Upper lobe of right lung (tissue), 1 donor: ENCODE measurements at regions not wholly inside any gene's neighbourhood (a gene's known extent, or its start where the extent isn't known, plus 50 kb on each side); places are given as distances from the start of the nearest gene placed in this dataset.

Experiments
- ATAC-seq: fragments of 200-7000 bp; cut with Tn5 transposase; one replicate; pipeline ENCODE4 v1.9.1; 2020; ENCODE audit warnings: mild to moderate bottlenecking, moderate library complexity
- DNase-seq: peaks from one replicate; pipeline ENCODE4 v3.0.0-alpha.2; 2020
- H3K27ac ChIP-seq: fragments of 200-600 bp; one replicate; pipeline ENCODE4 v1.8.0; 2022
- H3K27me3 ChIP-seq: fragments of 200-600 bp; one replicate; pipeline ENCODE4 v1.8.0; 2022; ENCODE audit warnings: mild to moderate bottlenecking
- H3K36me3 ChIP-seq: fragments of 200-600 bp; one replicate; pipeline ENCODE4 v1.8.0; 2022
- H3K4me1 ChIP-seq: fragments of 200-600 bp; one replicate; pipeline ENCODE4 v1.8.0; 2022
- H3K4me3 ChIP-seq: fragments of 200-600 bp; one replicate; pipeline ENCODE4 v1.8.0; 2022; ENCODE audit warnings: mild to moderate bottlenecking
- H3K9me3 ChIP-seq: fragments of 200-600 bp; one replicate; pipeline ENCODE4 v1.8.0; 2022
- intact Hi-C: fragments of 100-400 bp; cut with DNase I; formaldehyde crosslinking; loops from one replicate; pipeline ENCODE4 v1.11.0; 2022
- TF ChIP-seq, protein P1 (sequence below): fragments of 200-600 bp; IDR thresholded peaks from one replicate; pipeline ENCODE4 v1.8.0; 2022; ENCODE audit warnings: antibody characterized with exemption
- donor health status: DM: no; HTN: yes; CAD: no; lungs with severe emphysema.

DNA sequence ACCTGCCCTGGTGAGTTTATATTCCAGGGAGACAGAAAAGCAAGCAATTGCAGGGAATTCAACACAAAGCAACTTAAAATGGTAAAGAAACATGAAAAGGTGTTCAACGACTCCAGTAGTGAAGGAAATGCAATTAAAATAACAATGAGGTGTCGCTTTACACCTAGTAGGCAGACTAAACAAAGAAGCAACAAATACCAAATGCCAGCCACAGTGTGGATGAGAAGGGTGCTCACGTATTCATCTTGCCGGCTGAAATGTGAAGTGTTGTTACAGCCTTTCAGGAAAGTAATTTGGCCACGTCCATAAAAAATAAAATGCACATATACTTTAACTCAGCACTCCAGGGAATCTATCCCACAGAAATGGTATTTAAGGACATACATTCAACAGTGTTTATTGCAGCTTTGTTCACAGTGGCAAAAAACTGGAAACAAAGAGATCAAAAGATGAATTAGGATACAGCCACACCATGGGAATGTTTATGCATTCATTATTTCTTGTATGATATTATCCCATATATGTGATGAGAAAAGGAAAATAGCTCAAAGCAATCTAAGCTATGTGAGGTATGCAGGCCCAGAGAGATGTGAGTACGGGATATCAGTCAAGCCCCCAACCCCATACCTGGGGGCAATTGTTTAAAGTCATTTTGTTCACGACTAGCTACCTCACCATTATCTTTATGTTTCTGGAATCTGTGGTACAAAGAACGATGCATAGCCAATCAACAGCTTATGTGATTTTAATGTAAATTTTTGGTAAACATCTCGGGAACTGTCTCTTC, 266.0 kb upstream of the SOX4 start:
- H3K27me3 ChIP-seq: no peaks in the 10 kb centered on the region
- ATAC-seq (no peak), DNase-seq (no peak)
- no peaks in the 10 kb centered on the region for H3K9me3 ChIP-seq
- no peaks in the 10 kb centered on the region for H3K4me1 ChIP-seq
- no peaks in the 10 kb centered on the region for H3K36me3 ChIP-seq
- no peak overlapping the region for H3K4me3 ChIP-seq
- no peak overlapping the region for H3K27ac ChIP-seq
- TF ChIP-seq, protein P1, sequence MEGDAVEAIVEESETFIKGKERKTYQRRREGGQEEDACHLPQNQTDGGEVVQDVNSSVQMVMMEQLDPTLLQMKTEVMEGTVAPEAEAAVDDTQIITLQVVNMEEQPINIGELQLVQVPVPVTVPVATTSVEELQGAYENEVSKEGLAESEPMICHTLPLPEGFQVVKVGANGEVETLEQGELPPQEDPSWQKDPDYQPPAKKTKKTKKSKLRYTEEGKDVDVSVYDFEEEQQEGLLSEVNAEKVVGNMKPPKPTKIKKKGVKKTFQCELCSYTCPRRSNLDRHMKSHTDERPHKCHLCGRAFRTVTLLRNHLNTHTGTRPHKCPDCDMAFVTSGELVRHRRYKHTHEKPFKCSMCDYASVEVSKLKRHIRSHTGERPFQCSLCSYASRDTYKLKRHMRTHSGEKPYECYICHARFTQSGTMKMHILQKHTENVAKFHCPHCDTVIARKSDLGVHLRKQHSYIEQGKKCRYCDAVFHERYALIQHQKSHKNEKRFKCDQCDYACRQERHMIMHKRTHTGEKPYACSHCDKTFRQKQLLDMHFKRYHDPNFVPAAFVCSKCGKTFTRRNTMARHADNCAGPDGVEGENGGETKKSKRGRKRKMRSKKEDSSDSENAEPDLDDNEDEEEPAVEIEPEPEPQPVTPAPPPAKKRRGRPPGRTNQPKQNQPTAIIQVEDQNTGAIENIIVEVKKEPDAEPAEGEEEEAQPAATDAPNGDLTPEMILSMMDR: no peak
- intact Hi-C loops: no loop called here

DNA sequence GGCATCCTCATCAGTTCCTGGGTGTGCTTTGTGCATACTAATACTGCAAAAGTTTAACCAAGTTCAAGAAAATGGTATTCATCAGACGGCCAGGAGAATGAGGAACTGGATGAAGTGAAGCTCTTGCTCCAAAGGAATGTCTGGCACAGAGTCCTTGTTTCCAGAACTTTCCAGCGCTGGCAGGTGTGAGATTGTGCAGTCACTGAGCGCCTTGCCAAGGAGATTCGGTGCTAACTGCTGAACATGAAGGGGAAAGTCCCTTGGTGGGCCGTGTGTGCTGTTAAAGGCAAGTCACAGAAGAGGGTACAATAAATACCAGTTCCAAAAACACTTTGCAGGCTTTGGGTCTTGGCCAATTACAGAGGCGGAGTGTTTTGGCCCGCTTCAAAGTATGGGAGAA, 262.3 kb upstream of the SOX4 start:
- DNase-seq (no peak), ATAC-seq (peak; percentile 69)
- no peak overlapping the region for H3K27ac ChIP-seq
- H3K4me1 ChIP-seq: no peaks in the 10 kb centered on the region
- no peaks in the 10 kb centered on the region for H3K36me3 ChIP-seq
- no peak overlapping the region for H3K4me3 ChIP-seq
- no peaks in the 10 kb centered on the region for H3K9me3 ChIP-seq
- intact Hi-C loops: no loop called here
- no peaks in the 10 kb centered on the region for H3K27me3 ChIP-seq
- TF ChIP-seq, protein P1: no peak

DNA sequence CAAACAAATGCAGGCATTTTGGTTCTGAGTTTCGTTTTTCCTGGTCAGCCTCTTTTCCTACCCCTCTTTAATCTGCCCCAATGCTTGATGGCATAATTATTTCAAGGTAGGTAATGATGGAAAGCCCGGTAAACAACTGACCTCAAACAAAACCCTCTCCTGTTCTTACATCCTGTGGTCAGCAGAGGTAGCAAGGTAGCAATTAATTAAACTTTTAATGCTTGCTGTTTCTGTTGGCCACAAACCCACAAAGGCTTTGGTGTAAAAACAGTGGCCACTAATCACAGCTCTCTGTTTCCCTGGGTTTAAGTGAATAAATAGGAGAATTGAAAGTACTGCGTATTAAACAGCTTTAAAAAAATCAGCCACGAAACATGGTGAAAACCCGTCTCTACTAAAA, 261.5 kb upstream of the SOX4 start:
- Histone ChIP-seq H3K9me3 (no peaks in the 10 kb centered on the region), H3K27ac (no peak overlapping the region), H3K4me1 (no peaks in the 10 kb centered on the region), H3K4me3 (no peak overlapping the region), H3K27me3 (no peaks in the 10 kb centered on the region), H3K36me3 (no peaks in the 10 kb centered on the region)
- ATAC-seq (no peak), DNase-seq (no peak)
- intact Hi-C loops: no loop called here
- TF ChIP-seq, protein P1: no peak

DNA sequence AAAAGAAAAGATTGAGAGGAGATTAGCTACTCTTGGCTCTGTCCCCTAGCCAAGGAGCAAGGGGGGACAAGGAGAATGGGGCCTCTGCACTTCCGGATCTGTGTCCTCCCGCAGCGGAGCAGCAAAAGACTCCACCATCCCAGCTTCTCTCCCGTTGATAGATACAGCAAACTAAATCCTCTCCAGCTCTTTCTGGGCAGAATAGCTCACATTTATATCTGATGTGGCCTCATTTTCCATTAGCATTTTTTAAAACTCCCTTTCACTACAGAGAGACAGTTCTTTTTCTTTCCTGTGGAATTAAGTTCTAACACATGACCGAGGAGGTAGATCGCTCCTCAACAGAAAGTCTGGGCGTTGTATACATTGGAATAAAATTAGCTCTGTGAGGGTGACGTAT, 260.9 kb upstream of the SOX4 start:
- no peaks in the 10 kb centered on the region for H3K36me3 ChIP-seq
- H3K27ac ChIP-seq: no peak overlapping the region
- H3K4me3 ChIP-seq: no peak overlapping the region
- no peaks in the 10 kb centered on the region for H3K9me3 ChIP-seq
- DNase-seq (no peak), ATAC-seq (no peak)
- intact Hi-C loops: no loop called here
- H3K27me3 ChIP-seq: no peaks in the 10 kb centered on the region
- TF ChIP-seq, protein P1: no peak
- no peaks in the 10 kb centered on the region for H3K4me1 ChIP-seq

DNA sequence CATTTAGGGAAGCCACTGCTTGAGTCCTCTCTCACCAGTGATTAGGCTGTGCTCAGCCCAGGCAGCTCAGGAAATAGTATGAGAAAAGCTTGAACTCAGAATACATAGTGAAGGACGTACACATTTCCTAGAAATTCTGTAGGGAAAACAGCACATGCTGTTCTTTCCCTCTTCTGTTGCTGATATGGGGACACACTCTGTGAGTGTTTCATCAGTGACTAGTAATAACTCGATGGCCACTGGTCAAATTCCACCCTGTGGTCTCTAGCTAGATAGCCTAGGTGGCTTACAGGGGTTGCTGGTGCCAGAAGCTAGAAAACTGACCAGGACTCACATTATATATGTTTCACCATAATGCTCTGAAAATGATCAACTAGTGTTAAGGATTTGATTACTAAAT, 259.8 kb upstream of the SOX4 start:
- H3K27me3 ChIP-seq: no peaks in the 10 kb centered on the region
- no peak overlapping the region for H3K4me3 ChIP-seq
- TF ChIP-seq, protein P1: no peak
- intact Hi-C loops: no loop called here
- no peaks in the 10 kb centered on the region for H3K36me3 ChIP-seq
- H3K9me3 ChIP-seq: no peaks in the 10 kb centered on the region
- H3K4me1 ChIP-seq: no peaks in the 10 kb centered on the region
- DNase-seq (no peak), ATAC-seq (no peak)
- no peak overlapping the region for H3K27ac ChIP-seq

DNA sequence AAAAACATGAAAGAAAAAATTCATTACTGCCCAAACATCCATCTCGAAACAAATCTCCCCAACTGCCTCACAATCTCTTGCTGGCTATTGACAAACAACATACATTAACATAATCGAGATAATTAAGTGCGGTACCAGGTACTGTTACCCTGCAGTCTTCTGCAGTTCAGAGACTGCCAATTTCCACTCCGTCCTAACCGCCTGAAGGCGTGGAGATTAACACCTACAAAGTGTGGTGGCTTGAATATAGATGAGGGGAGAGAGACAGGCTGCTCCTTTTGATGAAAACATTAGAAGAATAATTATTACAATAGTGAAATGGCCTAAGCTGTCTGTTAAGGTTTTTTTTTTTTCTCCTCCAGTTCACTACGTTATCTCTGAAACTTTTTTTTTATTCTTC, 258.9 kb upstream of the SOX4 start:
- ATAC-seq (no peak), DNase-seq (no peak)
- TF ChIP-seq, protein P1: no peak
- H3K4me1 ChIP-seq: no peaks in the 10 kb centered on the region
- intact Hi-C loops: no loop called here
- no peaks in the 10 kb centered on the region for H3K9me3 ChIP-seq
- H3K27me3 ChIP-seq: no peaks in the 10 kb centered on the region
- no peaks in the 10 kb centered on the region for H3K36me3 ChIP-seq
- no peak overlapping the region for H3K27ac ChIP-seq
- H3K4me3 ChIP-seq: no peak overlapping the region
